Parathyroid adenoma (tissue), 2 donors: ENCODE measurements at regions not wholly inside any gene's neighbourhood (a gene's known extent, or its start where the extent isn't known, plus 50 kb on each side); places are given as distances from the start of the nearest gene placed in this dataset.
"Not testable (repeated sequence)": the region's sequence is repeated elsewhere in the genome, so short reads cannot be mapped to it uniquely, and the experiment has no call there.

Experiments used
- H2AFZ ChIP-seq: fragments of 300-600 bp; sonication (generic); one replicate; pipeline ENCODE4 v1.7.0; 2017; ENCODE audit warnings: antibody characterized with exemption, mild to moderate bottlenecking
- H3K27ac ChIP-seq: fragments of 300-600 bp; sonication (generic); one replicate; pipeline ENCODE4 v1.7.0; 2017
- H3K27me3 ChIP-seq: fragments of 300-600 bp; sonication (generic); one replicate; pipeline ENCODE4 v1.7.0; 2017; ENCODE audit warnings: low read length; ENCODE audit not compliant: control insufficient read depth, insufficient read depth
- H3K36me3 ChIP-seq: fragments of 300-600 bp; sonication (generic); one replicate; pipeline ENCODE4 v1.7.0; 2017; ENCODE audit warnings: low read length; ENCODE audit not compliant: control insufficient read depth, insufficient read depth
- H3K4me1 ChIP-seq: fragments of 300-600 bp; sonication (generic); one replicate; pipeline ENCODE4 v1.7.0; 2017; ENCODE audit warnings: control low read depth
- H3K4me2 ChIP-seq: fragments of 300-600 bp; sonication (generic); one replicate; pipeline ENCODE4 v1.7.0; 2017; ENCODE audit warnings: low read length
- H3K4me3 ChIP-seq: fragments of 300-600 bp; sonication (generic); one replicate; pipeline ENCODE4 v1.7.0; 2017; ENCODE audit warnings: low read depth, low read length
- H3K79me2 ChIP-seq: fragments of 300-600 bp; sonication (generic); one replicate; pipeline ENCODE4 v1.7.0; 2017; ENCODE audit warnings: control low read depth
- H3K9ac ChIP-seq: fragments of 300-600 bp; sonication (generic); one replicate; pipeline ENCODE4 v1.7.0; 2017; ENCODE audit warnings: mild to moderate bottlenecking
- H3K9me3 ChIP-seq: fragments of 300-600 bp; sonication (generic); one replicate; pipeline ENCODE4 v1.7.0; 2017; ENCODE audit warnings: low read length; ENCODE audit not compliant: control insufficient read depth
- TF ChIP-seq, protein P1 (sequence below): fragments of 300-600 bp; sonication (generic); IDR thresholded peaks from one replicate; pipeline ENCODE4 v1.7.0; 2017; ENCODE audit warnings: antibody characterized with exemption, mild to moderate bottlenecking
- donor health status: primary hyperparathyroidism.

DNA sequence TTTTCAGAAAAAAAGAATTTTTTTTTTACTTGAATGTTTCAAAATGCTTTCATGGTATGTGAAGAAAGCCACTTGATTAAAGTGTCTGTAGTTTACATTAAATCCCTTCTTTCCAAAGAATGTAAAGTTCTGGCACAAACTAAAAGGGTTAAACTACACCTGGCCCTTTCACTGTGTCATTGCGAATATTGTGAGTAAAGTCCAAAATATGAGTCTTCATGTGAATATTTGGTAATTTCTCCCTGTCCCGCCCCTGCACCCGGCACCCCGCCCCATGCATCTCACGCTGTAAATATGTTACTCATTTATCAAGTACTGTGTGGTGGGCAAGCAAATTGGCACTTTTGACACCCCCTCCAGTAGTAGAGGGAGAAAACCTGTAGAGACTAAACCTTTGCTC, 274.7 kb downstream of the TTC6 start:
- Histone ChIP-seq H3K27ac (no peak overlapping the region), H3K36me3 (no peaks in the 10 kb centered on the region)

GRCh38 chr14:37870632-37871346, 275.4 kb downstream of the TTC6 start:
- H3K27me3 ChIP-seq = no peaks in the 10 kb centered on the region
- H3K36me3 ChIP-seq = no peaks in the 10 kb centered on the region
- no peak overlapping the region for H3K4me2 ChIP-seq
- no peak overlapping the region for H3K4me3 ChIP-seq
- no peak overlapping the region for H2AFZ ChIP-seq
- TF ChIP-seq, protein P1, sequence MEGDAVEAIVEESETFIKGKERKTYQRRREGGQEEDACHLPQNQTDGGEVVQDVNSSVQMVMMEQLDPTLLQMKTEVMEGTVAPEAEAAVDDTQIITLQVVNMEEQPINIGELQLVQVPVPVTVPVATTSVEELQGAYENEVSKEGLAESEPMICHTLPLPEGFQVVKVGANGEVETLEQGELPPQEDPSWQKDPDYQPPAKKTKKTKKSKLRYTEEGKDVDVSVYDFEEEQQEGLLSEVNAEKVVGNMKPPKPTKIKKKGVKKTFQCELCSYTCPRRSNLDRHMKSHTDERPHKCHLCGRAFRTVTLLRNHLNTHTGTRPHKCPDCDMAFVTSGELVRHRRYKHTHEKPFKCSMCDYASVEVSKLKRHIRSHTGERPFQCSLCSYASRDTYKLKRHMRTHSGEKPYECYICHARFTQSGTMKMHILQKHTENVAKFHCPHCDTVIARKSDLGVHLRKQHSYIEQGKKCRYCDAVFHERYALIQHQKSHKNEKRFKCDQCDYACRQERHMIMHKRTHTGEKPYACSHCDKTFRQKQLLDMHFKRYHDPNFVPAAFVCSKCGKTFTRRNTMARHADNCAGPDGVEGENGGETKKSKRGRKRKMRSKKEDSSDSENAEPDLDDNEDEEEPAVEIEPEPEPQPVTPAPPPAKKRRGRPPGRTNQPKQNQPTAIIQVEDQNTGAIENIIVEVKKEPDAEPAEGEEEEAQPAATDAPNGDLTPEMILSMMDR = no peak
- no peaks in the 10 kb centered on the region for H3K9me3 ChIP-seq
- H3K9ac ChIP-seq = no peak overlapping the region
- H3K4me1 ChIP-seq = no peaks in the 10 kb centered on the region
- no peak overlapping the region for H3K27ac ChIP-seq
- H3K79me2 ChIP-seq = no peaks in the 10 kb centered on the region

More for the DNA sequence above, 274.7 kb downstream of the TTC6 start:
- Histone ChIP-seq H3K9me3 (no peaks in the 10 kb centered on the region), H3K4me1 (no peaks in the 10 kb centered on the region), H3K27me3 (no peaks in the 10 kb centered on the region), H3K9ac (no peak overlapping the region), H3K4me3 (no peak overlapping the region), H3K4me2 (no peak overlapping the region), H3K79me2 (no peaks in the 10 kb centered on the region), H2AFZ (no peak overlapping the region)
- TF ChIP-seq, protein P1 = no peak

- H3K9me3 ChIP-seq, H3K27me3 ChIP-seq, H3K79me2 ChIP-seq, H3K36me3 ChIP-seq, H2AFZ ChIP-seq, H3K9ac ChIP-seq, H3K4me1 ChIP-seq, H3K27ac ChIP-seq, H3K4me3 ChIP-seq, H3K4me2 ChIP-seq: not testable (repeated sequence)
These were observed 278.6 kb downstream of the TTC6 start for GRCh38 chr14:37874065-37874428.

DNA sequence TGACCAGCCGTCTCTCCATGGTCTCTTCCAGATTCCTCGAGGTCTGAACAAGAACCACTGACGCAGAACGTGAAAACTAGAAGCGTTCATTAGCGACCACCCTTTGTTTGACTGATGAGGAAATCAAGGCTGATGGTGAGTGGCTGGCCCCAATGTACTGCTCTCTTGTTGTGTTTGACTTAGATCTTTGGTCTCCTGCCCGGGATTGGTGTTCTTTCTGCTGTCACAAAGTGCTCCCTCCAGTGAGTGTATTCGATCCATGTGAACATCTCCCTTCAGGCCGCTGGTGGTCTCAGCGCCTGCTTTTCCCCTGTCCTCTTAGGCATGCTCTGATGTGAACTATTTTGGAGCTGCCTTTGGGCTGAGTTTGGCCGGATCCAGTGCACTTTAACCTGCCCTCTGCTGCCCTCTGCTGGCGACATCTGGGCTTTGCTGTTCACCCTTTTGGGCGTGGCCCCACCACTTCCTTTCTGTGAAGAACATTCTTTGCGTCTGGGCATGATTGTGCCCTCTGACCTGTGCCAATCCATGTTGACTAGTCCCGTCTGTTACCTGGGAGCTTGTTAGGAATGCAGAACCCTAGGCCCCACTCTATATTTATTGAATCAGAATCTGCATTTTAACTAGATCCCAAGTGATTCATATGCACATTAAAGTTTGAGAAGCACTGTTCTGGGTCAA, 279.1 kb downstream of the TTC6 start:
- Histone ChIP-seq H3K4me3 (no peak overlapping the region), H3K27me3 (no peaks in the 10 kb centered on the region), H3K9ac (no peak overlapping the region), H3K79me2 (no peaks in the 10 kb centered on the region), H3K4me1 (no peaks in the 10 kb centered on the region), H3K27ac (no peak overlapping the region), H2AFZ (no peak overlapping the region), H3K4me2 (no peak overlapping the region), H3K9me3 (no peaks in the 10 kb centered on the region), H3K36me3 (no peaks in the 10 kb centered on the region)
- TF ChIP-seq, protein P1 = peak; percentile 68

GRCh38 chr14:37888234-37888633, 292.8 kb downstream of the TTC6 start:
- H3K27me3 ChIP-seq = no peaks in the 10 kb centered on the region
- H3K4me3 ChIP-seq = no peak overlapping the region
- H2AFZ ChIP-seq = no peak overlapping the region
- no peak overlapping the region for H3K9ac ChIP-seq
- TF ChIP-seq, protein P1 = no peak
- no peak overlapping the region for H3K4me2 ChIP-seq
- H3K36me3 ChIP-seq = no peaks in the 10 kb centered on the region
- H3K4me1 ChIP-seq = no peaks in the 10 kb centered on the region
- H3K79me2 ChIP-seq = no peaks in the 10 kb centered on the region
- no peaks in the 10 kb centered on the region for H3K9me3 ChIP-seq
- H3K27ac ChIP-seq = no peak overlapping the region
